A673 (cell line): ENCODE measurements at regions not wholly inside any gene's neighbourhood (a gene's known extent, or its start where the extent isn't known, plus 50 kb on each side); places are given as distances from the start of the nearest gene placed in this dataset.

Experiments used
- BruUV-seq: library from RNA; stranded (reverse); fragments of 400-500 nt; replicated peaks from 2 replicates; lab custom pipeline; 2021; lab: Mats Ljungman, UMichigan
- CTCF ChIA-PET: fragments of 300-600 bp; sonication (Branson Sonifier 250); formaldehyde crosslinking; loops from one replicate; lab custom pipeline; 2022; ENCODE audit warnings: antibody characterized with exemption; lab: Charles Lee
- POLR2A ChIA-PET: fragments of 300-600 bp; sonication (Branson Sonifier 250); formaldehyde crosslinking; loops from one replicate; lab custom pipeline; 2022; ENCODE audit warnings: antibody characterized with exemption; ENCODE audit not compliant: low non-redundant PET; lab: Charles Lee
- DNase-seq: peaks from one replicate; pipeline ENCODE4 v3.0.0-alpha.2; 2015; ENCODE audit warnings: low spot score
- H3K27ac ChIP-seq: fragments of 200-600 bp; sonication (generic); 2 replicates; pipeline ENCODE4 v1.5.1; 2016; ENCODE audit warnings: mixed run types, low read depth, mild to moderate bottlenecking, mixed read lengths, antibody characterized with exemption, low read length; ENCODE audit not compliant: poor library complexity, severe bottlenecking
- H3K27me3 ChIP-seq: fragments of 200-600 bp; sonication (generic); replicated peaks from 2 replicates; pipeline ENCODE4 v1.6.1; 2017; ENCODE audit warnings: mixed run types, low read depth, mild to moderate bottlenecking, mixed read lengths, antibody characterized with exemption, low read length; ENCODE audit not compliant: insufficient read depth, poor library complexity
- H3K36me3 ChIP-seq: fragments of 200-600 bp; sonication (generic); 2 replicates; pipeline ENCODE4 v1.6.1; 2016; ENCODE audit warnings: mixed run types, mild to moderate bottlenecking, mixed read lengths, antibody characterized with exemption, low read length; ENCODE audit not compliant: insufficient read depth, poor library complexity, severe bottlenecking
- H3K4me1 ChIP-seq: fragments of 200-600 bp; sonication (generic); 2 replicates; pipeline ENCODE4 v1.6.1; 2017; ENCODE audit warnings: mixed run types, mild to moderate bottlenecking, mixed read lengths, antibody characterized with exemption, low read length; ENCODE audit not compliant: insufficient read depth, poor library complexity, severe bottlenecking
- H3K4me3 ChIP-seq: fragments of 200-600 bp; sonication (generic); 2 replicates; pipeline ENCODE4 v1.5.1; 2016; ENCODE audit warnings: low read depth, mixed run types, mild to moderate bottlenecking, mixed read lengths, low read length; ENCODE audit not compliant: poor library complexity, severe bottlenecking
- H3K9me3 ChIP-seq: fragments of 200-600 bp; sonication (generic); 2 replicates; pipeline ENCODE4 v1.6.1; 2016; ENCODE audit warnings: mixed run types, low read depth, mild to moderate bottlenecking, mixed read lengths, antibody characterized with exemption, low read length; ENCODE audit not compliant: poor library complexity, severe bottlenecking
- CTCF ChIP-seq: fragments of 300-800, 200-600 bp; sonication (generic); conservative IDR thresholded peaks from 2 replicates; pipeline ENCODE4 v1.5.1; 2017; ENCODE audit warnings: low read depth, mild to moderate bottlenecking, antibody characterized with exemption, low read length, moderate library complexity, mixed read lengths
- EZH2 ChIP-seq: fragments of 200-600 bp; sonication (generic); IDR thresholded peaks from 2 replicates; pipeline ENCODE4 v1.6.1; 2017; ENCODE audit warnings: borderline replicate concordance, low read depth, mild to moderate bottlenecking, mixed read lengths, antibody characterized with exemption, low read length; ENCODE audit not compliant: poor library complexity, severe bottlenecking
- intact Hi-C: fragments of 100-400 bp; cut with micrococcal nuclease; formaldehyde crosslinking; loops from one replicate; pipeline ENCODE4 v1.10.0; 2022; ENCODE audit not compliant: unreplicated experiment

GRCh38 chr13:34578471-34578870 is 363.6 kb upstream of the NBEA start:
- BruUV-seq: no TSS peak
- H3K9me3 ChIP-seq: no peaks in the 10 kb centered on the region
- ChIA-PET CTCF (no interaction called here), POLR2A (no interaction called here)
- no peaks in the 10 kb centered on the region for H3K27me3 ChIP-seq
- no peaks in the 10 kb centered on the region for H3K36me3 ChIP-seq
- intact Hi-C loops: no loop called here
- H3K27ac ChIP-seq: no peak overlapping the region
- DNase-seq: no peak
- TF ChIP-seq CTCF (no peak), EZH2 (no peak)
- no peak overlapping the region for H3K4me3 ChIP-seq
- no peaks in the 10 kb centered on the region for H3K4me1 ChIP-seq

- H3K27ac ChIP-seq: no peak overlapping the region
Observed at GRCh38 chr13:34578917-34579316, 363.2 kb upstream of the NBEA start.

GRCh38 chr13:34583181-34583580 is 358.9 kb upstream of the NBEA start:
- Histone ChIP-seq H3K27me3 (no peaks in the 10 kb centered on the region), H3K9me3 (no peaks in the 10 kb centered on the region), H3K27ac (no peak overlapping the region), H3K36me3 (no peaks in the 10 kb centered on the region), H3K4me3 (no peak overlapping the region), H3K4me1 (no peaks in the 10 kb centered on the region)
- no peak for DNase-seq
- TF ChIP-seq EZH2 (no peak), CTCF (no peak)
- POLR2A ChIA-PET: no interaction called here
- BruUV-seq: no TSS peak
- CTCF ChIA-PET: no interaction called here
- intact Hi-C loops: no loop called here

More at GRCh38 chr13:34578917-34579316, 363.2 kb upstream of the NBEA start:
- ChIA-PET CTCF (no interaction called here), POLR2A (no interaction called here)
- DNase-seq: no peak
- BruUV-seq: no TSS peak
- Histone ChIP-seq H3K4me1 (no peaks in the 10 kb centered on the region), H3K36me3 (no peaks in the 10 kb centered on the region), H3K27me3 (no peaks in the 10 kb centered on the region), H3K4me3 (no peak overlapping the region), H3K9me3 (no peaks in the 10 kb centered on the region)
- TF ChIP-seq CTCF (no peak), EZH2 (no peak)
- intact Hi-C loops: no loop called here
